ENCODE measurements at regions not wholly inside any gene's neighbourhood (a gene's known extent, or its start where the extent isn't known, plus 50 kb on each side); places are given as distances from the start of the nearest gene placed in this dataset.

- no peak overlapping the region for H3K4me3 Mint-ChIP-seq
- H3K36me3 ChIP-seq (ENCODE audit: insufficient read depth, low read length) = no peaks in the 10 kb centered on the region
- H3K27ac ChIP-seq (ENCODE audit: low read depth in 1 of 2, low read length in 2 of 2) = no peak overlapping the region
- no peaks in the 10 kb centered on the region for H3K4me1 Mint-ChIP-seq (ENCODE audit: low read depth)
- H3K27me3 ChIP-seq (ENCODE audit: control insufficient read depth in 1 of 2, insufficient read depth in 2 of 2, low read length in 2 of 2) = no peaks in the 10 kb centered on the region
- H3K9me3 ChIP-seq (ENCODE audit: control insufficient read depth in 1 of 2, insufficient read depth in 1 of 2, low read length in 2 of 2) = no peaks in the 10 kb centered on the region
- CTCF ChIA-PET = no interaction called here
- ATAC-seq (ENCODE audit: poor library complexity) = no peak
- H3K9me3 Mint-ChIP-seq = no peaks in the 10 kb centered on the region
- intact Hi-C loops (cut with DNase I, micrococcal nuclease) = no loop called here
- no peaks in the 10 kb centered on the region for H3K36me3 Mint-ChIP-seq (ENCODE audit: low read depth)
- H3K27ac Mint-ChIP-seq = no peak overlapping the region
- peaks cover 32% of the 10 kb centered on the region for H3K27me3 Mint-ChIP-seq
- TF ChIP-seq CTCF (IDR thresholded peaks at IDR 0.05) = no peak
- POLR2A ChIA-PET = no interaction called here
- H3K4me3 ChIP-seq (ENCODE audit: low read length) = no peak overlapping the region
- no peak for DNase-seq
- H3K4me1 ChIP-seq (ENCODE audit: insufficient read depth, low read length) = no peaks in the 10 kb centered on the region
Observed at GRCh38 chr1:181984006-181984405, 77.5 kb downstream of the ZNF648 start.

GRCh38 chr1:181981821-181982220, 79.7 kb downstream of the ZNF648 start:
- CTCF ChIA-PET = no interaction called here

GRCh38 chr1:181972256-181972655, 89.3 kb downstream of the ZNF648 start:
- H3K4me1 Mint-ChIP-seq (ENCODE audit: low read depth) = no peaks in the 10 kb centered on the region
- DNase-seq (no peak), ATAC-seq (ENCODE audit: poor library complexity) (no peak)
- H3K27ac ChIP-seq (ENCODE audit: low read depth in 1 of 2, low read length in 2 of 2) = no peak overlapping the region
- no peak overlapping the region for H3K4me3 Mint-ChIP-seq
- H3K36me3 Mint-ChIP-seq (ENCODE audit: low read depth) = no peaks in the 10 kb centered on the region
- TF ChIP-seq CTCF (IDR thresholded peaks at IDR 0.05) = no peak
- no peaks in the 10 kb centered on the region for H3K4me1 ChIP-seq (ENCODE audit: insufficient read depth, low read length)
- H3K36me3 ChIP-seq (ENCODE audit: insufficient read depth, low read length) = no peaks in the 10 kb centered on the region
- ChIA-PET CTCF (interaction anchor here (1.1 kb wide), 1 partner anchor 109 kb away, joined by 4 read pairs; no protein-coding TSS in a partner anchor), POLR2A (no interaction called here)
- no peak overlapping the region for H3K27ac Mint-ChIP-seq
- H3K27me3 Mint-ChIP-seq = peaks cover 59% of the 10 kb centered on the region
- intact Hi-C loops (cut with DNase I, micrococcal nuclease) = no loop called here
- H3K4me3 ChIP-seq (ENCODE audit: low read length) = no peak overlapping the region
- H3K27me3 ChIP-seq (ENCODE audit: control insufficient read depth in 1 of 2, insufficient read depth in 2 of 2, low read length in 2 of 2) = peaks cover 7 to 15% of the 10 kb centered on the region in 2 experiments
- peaks cover 4% of the 10 kb centered on the region for H3K9me3 Mint-ChIP-seq
- peaks cover 0 to 9% of the 10 kb centered on the region in 2 experiments for H3K9me3 ChIP-seq (ENCODE audit: control insufficient read depth in 1 of 2, insufficient read depth in 1 of 2, low read length in 2 of 2)

More at GRCh38 chr1:181981821-181982220, 79.7 kb downstream of the ZNF648 start:
- ATAC-seq (ENCODE audit: poor library complexity) (no peak), DNase-seq (no peak)
- no peaks in the 10 kb centered on the region for H3K27me3 ChIP-seq (ENCODE audit: control insufficient read depth in 1 of 2, insufficient read depth in 2 of 2, low read length in 2 of 2)
- Mint-ChIP-seq H3K4me1 (ENCODE audit: low read depth) (no peaks in the 10 kb centered on the region), H3K27ac (no peak overlapping the region), H3K36me3 (ENCODE audit: low read depth) (no peaks in the 10 kb centered on the region), H3K4me3 (no peak overlapping the region), H3K9me3 (peaks cover 3% of the 10 kb centered on the region), H3K27me3 (peaks cover 35% of the 10 kb centered on the region)
- intact Hi-C loops (cut with DNase I, micrococcal nuclease) = no loop called here
- no peak overlapping the region for H3K4me3 ChIP-seq (ENCODE audit: low read length)
- TF ChIP-seq CTCF (IDR thresholded peaks at IDR 0.05) = no peak
- H3K27ac ChIP-seq (ENCODE audit: low read depth in 1 of 2, low read length in 2 of 2) = no peak overlapping the region
- POLR2A ChIA-PET = no interaction called here
- no peaks in the 10 kb centered on the region for H3K36me3 ChIP-seq (ENCODE audit: insufficient read depth, low read length)
- no peaks in the 10 kb centered on the region for H3K4me1 ChIP-seq (ENCODE audit: insufficient read depth, low read length)
- no peaks in the 10 kb centered on the region for H3K9me3 ChIP-seq (ENCODE audit: control insufficient read depth in 1 of 2, insufficient read depth in 1 of 2, low read length in 2 of 2)
